Fibroblast of skin of right quadriceps (primary cell): ENCODE measurements at regions not wholly inside any gene's neighbourhood (a gene's known extent, or its start where the extent isn't known, plus 50 kb on each side); places are given as distances from the start of the nearest gene placed in this dataset.
A peak's percentile ranks its signal among the peaks of the same experiment; 100 is the strongest.

Experiments
- DNase-seq: peaks from one replicate; pipeline ENCODE4 v3.0.0-alpha.2; 2013

DNA sequence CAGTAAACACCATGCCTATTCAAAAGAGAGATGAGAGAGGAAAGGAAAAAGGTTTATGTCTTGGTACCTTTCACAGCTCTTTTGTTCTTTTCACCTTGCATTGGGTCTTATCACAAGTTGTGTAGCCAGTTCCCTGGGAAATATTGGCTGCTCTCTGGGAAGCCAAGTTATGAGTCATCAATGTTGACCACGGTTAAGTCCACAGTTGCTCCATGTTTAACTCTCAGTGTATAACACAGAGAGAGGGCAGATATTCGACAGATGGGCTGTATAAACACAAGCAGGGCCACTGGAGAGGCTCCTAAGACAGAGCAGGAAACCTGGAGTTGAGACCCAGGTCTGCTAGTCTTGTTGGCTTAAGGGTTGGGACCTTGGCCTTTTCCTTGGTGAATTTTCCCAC, 718.6 kb downstream of the QKI start:
- peak; percentile 13 for DNase-seq

DNA sequence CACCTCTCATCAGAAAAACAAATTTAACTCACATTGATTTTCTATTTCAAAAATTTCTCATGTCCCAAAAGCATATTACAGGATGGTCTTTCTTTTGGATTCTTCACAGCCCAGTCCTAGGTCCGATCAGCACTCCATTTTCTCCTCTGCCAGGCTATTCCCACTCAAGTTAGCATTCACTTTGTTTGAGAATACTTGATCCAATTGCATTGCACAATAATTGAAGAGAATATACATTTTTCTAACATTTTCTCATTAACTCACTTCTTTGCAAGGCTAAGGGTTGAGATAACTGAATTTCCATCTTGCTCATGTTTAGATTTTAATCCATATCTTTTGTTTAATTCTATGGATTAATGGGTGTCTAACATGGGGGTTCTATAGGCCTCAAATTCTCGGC, 716.1 kb downstream of the QKI start:
- DNase-seq = no peak

GRCh38 chr6:164130151-164130550, 715.6 kb downstream of the QKI start:
- no peak for DNase-seq

GRCh38 chr6:164129218-164129617, 714.7 kb downstream of the QKI start:
- no peak for DNase-seq

DNA sequence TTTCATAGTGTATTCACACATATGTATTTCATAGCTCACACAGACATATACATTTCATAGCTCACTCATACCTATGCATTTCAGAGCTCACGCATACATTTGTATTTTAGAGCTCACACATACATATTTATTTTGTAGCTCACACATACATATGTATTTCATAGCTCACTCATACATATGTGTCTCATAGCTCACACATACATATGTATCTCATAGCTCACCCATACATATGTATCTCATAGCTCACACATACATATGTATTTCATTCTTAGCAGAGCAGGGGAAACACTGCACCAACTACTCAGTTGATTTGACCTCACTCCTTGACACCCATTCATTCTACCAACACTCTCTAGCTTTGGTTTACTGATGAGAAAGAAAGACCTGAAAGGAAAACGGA, 713.6 kb downstream of the QKI start:
- no peak for DNase-seq

DNA sequence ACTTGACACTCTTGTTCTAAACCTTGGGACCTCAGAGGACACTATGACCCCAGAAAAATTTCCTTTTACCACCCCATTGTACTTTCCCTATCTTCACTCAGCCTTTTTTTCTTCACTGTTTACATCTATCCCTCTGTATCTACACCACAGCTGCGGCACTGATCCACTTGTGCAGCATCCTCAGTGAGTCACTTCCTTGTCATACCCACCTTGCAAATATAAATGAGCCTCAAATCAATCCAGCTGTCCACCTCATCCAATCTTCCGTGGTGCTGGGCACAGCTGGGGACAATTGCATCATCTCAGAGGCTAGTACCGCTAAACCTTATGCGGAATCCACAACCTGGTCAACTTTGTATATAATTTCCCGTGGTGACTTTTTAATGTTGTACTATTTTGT, 710.5 kb downstream of the QKI start:
- no peak for DNase-seq

- DNase-seq = no peak
Observed at GRCh38 chr6:164124473-164124872, 710.0 kb downstream of the QKI start.

DNA sequence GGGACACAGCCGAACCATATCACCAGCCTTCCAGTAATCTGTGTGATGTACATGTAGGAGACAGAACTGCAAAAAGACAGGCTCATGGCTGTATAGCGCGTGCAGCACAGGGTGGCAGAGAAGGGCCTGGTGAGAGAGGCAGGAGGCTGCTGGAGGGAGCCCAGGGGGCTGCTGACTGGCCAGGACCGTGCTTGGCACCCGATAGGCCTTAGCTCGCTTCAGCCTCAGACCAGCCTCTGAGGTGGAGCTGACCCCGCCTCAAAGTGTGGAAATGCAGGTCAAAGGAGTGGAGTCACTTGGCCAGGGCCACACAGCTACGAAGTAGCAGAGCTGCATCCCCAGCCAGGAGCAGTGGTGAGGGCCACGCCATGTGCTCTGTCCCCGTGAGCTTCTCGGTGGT, 707.6 kb downstream of the QKI start:
- no peak for DNase-seq

DNA sequence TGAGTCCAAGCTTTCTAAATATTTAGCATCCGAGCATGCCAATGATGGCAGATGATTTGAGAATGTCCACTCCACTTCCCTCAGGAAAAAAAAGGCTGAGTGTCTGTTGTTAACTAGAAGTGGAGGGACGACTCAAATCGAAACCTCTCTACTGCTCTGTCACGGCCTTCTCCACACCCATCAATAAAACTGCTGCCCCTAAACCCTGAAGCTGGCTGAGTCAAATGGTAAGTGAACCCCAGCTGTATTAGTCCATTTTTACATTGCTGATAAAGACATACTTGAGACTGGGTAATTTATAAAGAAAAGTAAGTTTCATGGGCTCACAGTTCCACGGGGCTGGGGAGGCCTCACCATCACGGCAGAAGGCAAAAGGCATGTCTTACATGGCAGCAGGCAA, 707.0 kb downstream of the QKI start:
- no peak for DNase-seq

DNA sequence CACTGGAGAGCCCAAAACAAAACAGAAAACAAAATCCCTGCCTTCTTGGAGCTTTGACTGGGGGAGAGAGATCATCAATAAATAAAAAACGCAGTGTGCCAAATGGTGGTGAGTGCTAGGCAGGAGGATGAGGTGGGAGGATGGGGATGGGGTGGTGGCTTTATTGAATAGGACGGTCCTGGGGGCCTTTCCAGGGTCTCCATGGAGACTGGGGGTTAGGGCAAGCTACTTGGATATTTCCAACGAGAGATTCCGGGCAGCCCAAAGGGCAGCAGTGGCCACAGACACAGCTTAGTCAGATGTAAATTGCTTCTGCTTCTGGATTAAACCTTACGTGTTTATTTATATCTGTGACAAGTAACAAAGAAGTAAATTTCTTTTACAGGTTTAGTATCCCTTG, 700.1 kb downstream of the QKI start:
- no peak for DNase-seq

DNA sequence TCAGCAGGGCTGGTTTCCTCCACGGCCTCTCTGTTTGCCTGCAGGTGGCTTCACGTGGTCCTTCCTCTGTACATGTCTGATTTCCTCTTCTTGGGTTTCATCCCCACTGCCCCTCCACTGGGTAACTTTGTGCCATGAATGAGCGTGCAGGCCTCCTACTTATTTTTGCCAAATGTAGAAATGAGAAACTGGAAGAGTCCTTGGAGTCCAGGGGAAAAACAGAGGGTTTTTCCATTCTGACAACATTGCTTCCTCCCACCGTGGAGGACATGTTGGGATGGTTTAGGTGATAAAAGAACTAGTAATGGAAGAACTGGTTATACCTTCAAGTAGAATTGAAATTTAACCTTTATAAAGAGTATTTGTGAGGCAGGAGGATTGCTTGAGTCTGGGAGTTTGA, 699.5 kb downstream of the QKI start:
- DNase-seq = no peak

DNA sequence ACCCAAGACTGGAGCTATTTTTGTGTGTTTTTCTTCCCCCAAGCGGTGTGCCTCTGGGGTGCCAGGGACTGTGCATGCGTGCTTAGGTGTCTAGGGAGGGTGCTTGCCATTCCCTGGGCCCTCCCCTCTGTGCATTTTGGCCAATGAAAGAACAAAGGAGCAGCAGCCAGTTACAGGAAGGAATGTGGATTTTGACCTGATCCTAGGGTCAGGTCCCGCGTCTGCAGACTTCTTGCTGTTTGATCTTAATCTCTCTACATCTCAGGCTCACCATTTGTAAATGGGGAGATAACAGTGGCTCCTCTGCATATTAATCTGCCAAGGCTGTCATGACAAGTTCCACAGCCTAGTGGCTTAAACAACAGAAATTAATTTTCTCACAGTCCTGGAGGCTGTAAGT, 699.1 kb downstream of the QKI start:
- DNase-seq = no peak

- no peak for DNase-seq
Observed at GRCh38 chr6:164109770-164110140, 695.2 kb downstream of the QKI start.

- DNase-seq = peak; percentile 63
Observed at GRCh38 chr6:164108869-164109769, 694.6 kb downstream of the QKI start.

- no peak for DNase-seq
Observed at GRCh38 chr6:164108092-164108491, 693.6 kb downstream of the QKI start.

DNA sequence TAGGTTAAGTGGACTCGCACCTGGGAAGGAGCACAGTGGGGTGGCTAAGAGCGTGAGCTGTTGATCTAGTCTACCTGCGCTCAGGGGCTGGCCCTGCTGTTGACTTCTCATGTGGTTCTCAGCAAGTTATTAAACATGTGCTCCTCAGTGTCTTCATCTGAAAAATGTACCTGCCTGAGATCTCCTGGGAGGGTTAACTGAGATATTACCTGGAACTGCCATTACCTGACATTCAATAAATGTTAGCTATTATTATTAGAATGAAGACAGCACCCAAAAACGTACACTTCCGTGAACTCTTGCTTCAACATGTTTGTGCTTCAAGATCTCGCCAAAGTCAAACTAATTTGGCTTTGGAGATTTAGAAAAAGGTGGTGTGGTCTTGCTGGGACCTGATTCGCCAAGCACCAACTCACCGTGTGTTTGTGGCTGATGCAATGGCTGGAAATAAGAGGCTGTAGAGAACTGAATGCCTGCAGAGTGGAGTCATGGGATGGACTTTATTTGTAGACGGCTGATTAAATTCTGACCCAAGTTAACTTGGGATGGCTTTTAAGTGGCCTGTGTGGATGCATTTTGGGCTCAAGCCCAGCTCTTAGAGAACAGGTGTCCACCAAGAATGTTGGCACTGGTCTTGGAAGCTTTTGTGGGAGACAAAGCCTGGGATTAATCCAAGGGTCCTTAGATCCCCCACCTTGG, 692.9 kb downstream of the QKI start:
- DNase-seq = peak; percentile 70

DNA sequence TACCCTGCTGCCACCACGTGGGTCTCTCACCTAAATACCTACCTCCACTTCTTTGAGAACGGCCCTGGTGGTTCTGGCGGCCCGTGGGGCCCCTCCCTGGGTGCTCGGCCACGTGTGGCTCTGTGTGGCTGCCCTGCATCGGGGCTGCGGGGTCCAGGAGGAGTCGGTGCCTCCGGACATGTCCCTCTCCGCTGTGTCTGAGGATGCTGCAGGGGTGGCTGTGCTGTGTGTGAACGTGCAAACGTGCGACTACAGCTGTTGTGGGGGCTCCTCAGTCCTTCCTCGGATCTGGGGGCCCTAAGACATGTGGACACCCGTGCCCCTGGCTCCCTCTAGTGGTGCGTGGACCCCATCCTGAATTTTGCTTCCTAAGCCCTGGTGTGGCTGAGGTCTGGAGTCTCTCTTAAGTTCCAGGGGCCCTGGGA, 691.8 kb downstream of the QKI start:
- DNase-seq = peak; percentile 19

- no peak for DNase-seq
Observed at GRCh38 chr6:164105705-164106104, 691.2 kb downstream of the QKI start.

DNA sequence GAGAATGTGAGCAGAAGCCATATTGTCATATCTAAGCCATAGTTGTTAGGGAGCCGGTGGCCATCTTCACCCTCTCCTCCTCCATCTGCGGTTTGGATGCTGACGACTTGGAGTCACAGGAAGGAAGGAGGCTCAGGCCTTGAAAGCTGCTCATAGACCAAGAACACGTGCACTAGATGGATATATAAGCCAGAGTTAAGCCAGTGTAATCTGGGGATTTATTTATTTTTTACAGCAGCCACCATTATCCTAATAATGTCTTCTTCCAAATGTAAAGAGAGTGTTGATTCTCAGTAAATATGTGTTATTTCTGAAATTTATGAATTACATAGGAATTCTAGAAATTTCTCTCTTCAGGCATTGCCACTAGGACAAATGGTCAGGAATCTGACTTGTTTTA, 689.9 kb downstream of the QKI start:
- no peak for DNase-seq

GRCh38 chr6:164102693-164103092, 688.2 kb downstream of the QKI start:
- no peak for DNase-seq

DNA sequence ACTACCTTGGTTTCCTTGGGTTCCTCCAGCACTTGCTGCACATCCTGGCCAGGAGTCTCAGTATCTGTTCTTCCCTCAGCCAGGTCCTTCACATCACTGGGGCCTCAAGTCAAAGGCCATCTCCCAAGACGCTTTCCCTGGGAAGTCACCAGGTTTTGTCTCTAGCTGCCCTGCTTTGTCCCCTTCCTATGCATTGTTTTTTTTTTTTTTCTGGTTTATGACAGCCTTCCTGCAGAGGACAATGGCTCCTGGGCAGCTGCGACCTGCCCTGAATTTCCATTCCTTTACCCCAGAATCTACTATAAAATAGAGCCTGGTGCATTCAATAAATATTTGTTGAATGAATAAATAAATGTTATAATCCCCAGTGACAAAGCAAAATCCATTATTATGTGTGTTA, 687.3 kb downstream of the QKI start:
- no peak for DNase-seq

DNA sequence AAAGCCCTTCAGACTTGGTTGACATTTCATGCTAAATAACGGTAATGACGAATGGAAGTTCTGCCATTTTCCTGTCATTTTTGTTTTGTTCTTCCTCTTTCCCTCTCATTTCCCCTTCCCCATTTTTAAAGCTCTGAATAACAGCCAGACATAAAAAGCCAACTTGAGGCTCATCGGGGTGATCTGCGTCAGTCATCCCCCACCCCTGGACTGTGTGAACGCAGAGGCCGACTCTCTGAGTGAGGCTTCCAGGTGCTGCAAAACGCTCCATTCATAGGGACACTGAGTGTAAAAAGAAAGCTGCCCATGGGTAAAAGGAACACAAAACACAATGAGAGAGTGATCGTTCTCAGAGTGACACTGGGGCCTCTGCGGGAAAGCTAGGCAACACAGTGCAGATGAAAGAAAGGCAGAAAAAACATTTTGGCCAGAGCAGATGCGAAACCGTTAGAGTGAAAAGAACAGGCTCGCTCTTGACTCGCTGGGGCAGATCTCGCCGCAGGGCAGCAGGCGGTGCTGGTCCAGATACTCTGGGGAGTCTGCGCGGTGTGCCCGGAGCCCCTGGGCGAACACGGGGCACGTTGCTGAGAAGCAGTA, 684.8 kb downstream of the QKI start:
- DNase-seq = no peak

DNA sequence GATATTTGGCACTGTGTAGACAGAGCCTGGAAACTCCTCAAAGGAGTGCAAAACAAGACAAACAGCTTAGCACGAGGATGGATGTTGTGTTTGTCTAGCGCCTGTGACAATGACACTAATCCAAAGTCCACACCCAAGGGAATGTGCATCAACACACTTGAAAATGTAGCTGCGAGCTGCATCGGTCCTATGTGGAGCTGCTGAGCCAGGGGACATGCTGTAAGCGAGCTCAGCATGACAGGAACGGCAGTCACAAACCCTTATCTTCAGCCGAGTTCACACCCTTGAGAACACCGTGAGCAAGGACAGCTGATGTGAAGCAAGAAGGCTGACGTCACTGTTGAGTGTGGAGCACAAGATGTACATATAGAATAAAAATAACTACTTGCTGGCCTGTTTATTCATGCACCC, 684.3 kb downstream of the QKI start:
- DNase-seq = no peak
